IMR-90 (cell line): ENCODE measurements at regions not wholly inside any gene's neighbourhood (a gene's known extent, or its start where the extent isn't known, plus 50 kb on each side); places are given as distances from the start of the nearest gene placed in this dataset.

ENCODE experiments used
- ATAC-seq: fragments of 200-7000 bp; cut with Tn5 transposase; 2 replicates; pipeline ENCODE4 v1.9.1; 2020; ENCODE audit warnings: low read depth, mild to moderate bottlenecking, moderate library complexity
- BruUV-seq: library from RNA; stranded (reverse); fragments of 400-500 nt; replicated peaks from 2 replicates; lab custom pipeline; 2021; lab: Mats Ljungman, UMichigan
- CTCF ChIA-PET: fragments of 300-600 bp; formaldehyde crosslinking; extraction: SDS; loops from one replicate; lab custom pipeline; 2021; ENCODE audit warnings: antibody characterized with exemption; lab: Yijun Ruan, JAX
- POLR2A ChIA-PET: fragments of 300-600 bp; sonication (Branson Sonifier 250); formaldehyde crosslinking; loops from one replicate; lab custom pipeline; 2022; ENCODE audit warnings: antibody characterized with exemption; ENCODE audit not compliant: unreplicated experiment; lab: Charles Lee
- DNase-seq: peaks from one replicate; pipeline ENCODE4 v3.0.0; 2013
- H2AFZ ChIP-seq: replicated peaks from 2 replicates; pipeline ENCODE3; 2013; ENCODE audit warnings: low read length, mild to moderate bottlenecking; ENCODE audit not compliant: poor library complexity
- H2AK5ac ChIP-seq: 2 replicates; pipeline ENCODE4 v1.6.1; 2013; ENCODE audit warnings: low read depth, low read length, inconsistent platforms
- H2AK9ac ChIP-seq: replicated peaks from 2 replicates; pipeline ENCODE3; 2013; ENCODE audit warnings: mild to moderate bottlenecking, low read depth, low read length, moderate library complexity; ENCODE audit not compliant: poor library complexity
- H2BK120ac ChIP-seq: 2 replicates; pipeline ENCODE4 v1.6.1; 2013; ENCODE audit warnings: low read depth, low read length, inconsistent platforms
- H2BK15ac ChIP-seq: 3 replicates; pipeline ENCODE4 v1.6.1; 2013; ENCODE audit warnings: low read depth, low read length, inconsistent platforms
- H2BK20ac ChIP-seq: 2 replicates; pipeline ENCODE4 v1.6.1; 2013; ENCODE audit warnings: low read depth, mild to moderate bottlenecking, inconsistent platforms, low read length, moderate library complexity
- H2BK5ac ChIP-seq: 2 replicates; pipeline ENCODE4 v1.6.1; 2013; ENCODE audit warnings: mild to moderate bottlenecking, low read depth, low read length, inconsistent platforms; ENCODE audit not compliant: poor library complexity, severe bottlenecking
- H3K14ac ChIP-seq: replicated peaks from 2 replicates; pipeline ENCODE4 v1.6.1; 2013; ENCODE audit warnings: low read depth, low read length, inconsistent platforms
- H3K18ac ChIP-seq: 2 replicates; pipeline ENCODE4 v1.6.1; 2013; ENCODE audit warnings: low read depth, low read length, control low read depth
- H3K23ac ChIP-seq: 2 replicates; pipeline ENCODE4 v1.6.1; 2013; ENCODE audit warnings: low read depth, low read length, inconsistent platforms
- H3K27ac ChIP-seq: 2 replicates; pipeline ENCODE4 v1.5.1; 2013; ENCODE audit warnings: mild to moderate bottlenecking, control low read depth, low read length; ENCODE audit not compliant: insufficient read depth
- H3K27me3 ChIP-seq: 2 replicates; pipeline ENCODE4 v1.6.1; 2013; ENCODE audit warnings: low read length; ENCODE audit not compliant: control insufficient read depth, insufficient read depth
- H3K36me3 ChIP-seq: 2 replicates; pipeline ENCODE4 v1.6.1; 2013; ENCODE audit warnings: low read length, mixed read lengths; ENCODE audit not compliant: control insufficient read depth, insufficient read depth
- H3K4ac ChIP-seq: 2 replicates; pipeline ENCODE4 v1.6.1; 2013; ENCODE audit warnings: low read depth, low read length, inconsistent platforms
- H3K4me1 ChIP-seq: 2 replicates; pipeline ENCODE4 v1.6.1; 2013; ENCODE audit warnings: low read length, mixed read lengths; ENCODE audit not compliant: control insufficient read depth, insufficient read depth
- H3K4me2 ChIP-seq: 2 replicates; pipeline ENCODE4 v1.6.1; 2013; ENCODE audit warnings: low read depth, mild to moderate bottlenecking, control low read depth, low read length, moderate library complexity
- H3K4me3 ChIP-seq: 2 replicates; pipeline ENCODE4 v1.5.1; 2013; ENCODE audit warnings: low read depth, mild to moderate bottlenecking, control low read depth, low read length, moderate library complexity; ENCODE audit not compliant: insufficient read depth
- H3K56ac ChIP-seq: 2 replicates; pipeline ENCODE4 v1.6.1; 2013; ENCODE audit warnings: low read length, inconsistent platforms; ENCODE audit not compliant: insufficient read depth; ENCODE audit errors: extremely low read depth
- H3K79me1 ChIP-seq, 2 experiments: 2 replicates each; pipeline ENCODE4 v1.6.1; 2013; ENCODE audit warnings: low read length in 2 of 2, inconsistent platforms in 1 of 2, low read depth in 1 of 2
- H3K9ac ChIP-seq: 2 replicates; pipeline ENCODE4 v1.6.1; 2013; ENCODE audit warnings: low read depth, low read length, control low read depth
- H3K9me1 ChIP-seq: 2 replicates; pipeline ENCODE4 v1.6.1; 2013; ENCODE audit warnings: low read length, inconsistent platforms; ENCODE audit not compliant: insufficient read depth
- H3K9me3 ChIP-seq: 2 replicates; pipeline ENCODE4 v1.6.1; 2013; ENCODE audit warnings: low read length; ENCODE audit not compliant: control insufficient read depth, insufficient read depth
- H4K20me1 ChIP-seq: 2 replicates; pipeline ENCODE4 v1.6.1; 2013; ENCODE audit warnings: low read length, inconsistent platforms; ENCODE audit not compliant: insufficient read depth
- H4K5ac ChIP-seq: 2 replicates; pipeline ENCODE4 v1.6.1; 2013; ENCODE audit warnings: mild to moderate bottlenecking, low read depth, low read length, control low read depth
- H4K8ac ChIP-seq, 2 experiments: 2 replicates each; pipeline ENCODE4 v1.6.1; 2013; ENCODE audit warnings: low read depth in 2 of 2, low read length in 2 of 2, control low read depth in 1 of 2, inconsistent platforms in 1 of 2
- H4K91ac ChIP-seq: 2 replicates; pipeline ENCODE4 v1.6.1; 2013; ENCODE audit warnings: low read depth, low read length, inconsistent platforms; ENCODE audit not compliant: insufficient read depth
- BHLHE40 ChIP-seq: fragments of 150-350 bp; IDR thresholded peaks from 2 replicates; pipeline ENCODE4 v1.6.1; 2016; ENCODE audit warnings: mild to moderate bottlenecking, low read depth, low read length
- CEBPB ChIP-seq: IDR thresholded peaks from 2 replicates; pipeline ENCODE4 v1.6.1; 2012; ENCODE audit warnings: low read depth, low read length, improper control_type of control experiment
- CHD1 ChIP-seq: IDR thresholded peaks from 2 replicates; pipeline ENCODE4 v1.6.1; 2012; ENCODE audit warnings: low read depth, low read length, improper control_type of control experiment
- CTCF ChIP-seq: conservative IDR thresholded peaks from 2 replicates; pipeline ENCODE4 v1.5.1; 2012; ENCODE audit warnings: mild to moderate bottlenecking, low read depth, low read length, improper control_type of control experiment
- FOS ChIP-seq: fragments of 150-350 bp; IDR thresholded peaks from 2 replicates; pipeline ENCODE4 v1.6.1; 2016; ENCODE audit warnings: low read depth, low read length
- MAZ ChIP-seq: IDR thresholded peaks from 2 replicates; pipeline ENCODE4 v1.6.1; 2012; ENCODE audit warnings: low read depth, mild to moderate bottlenecking, low read length, improper control_type of control experiment, moderate library complexity, borderline replicate concordance
- NFE2L2 ChIP-seq: fragments of 150-350 bp; IDR thresholded peaks from 2 replicates; pipeline ENCODE4 v1.6.1; 2016; ENCODE audit warnings: low read depth, mild to moderate bottlenecking, low read length
- RAD21 ChIP-seq: IDR thresholded peaks from 2 replicates; pipeline ENCODE4 v1.6.1; 2012; ENCODE audit warnings: low read length, improper control_type of control experiment
- RCOR1 ChIP-seq: IDR thresholded peaks from 2 replicates; pipeline ENCODE4 v1.6.1; 2012; ENCODE audit warnings: mild to moderate bottlenecking, low read length, improper control_type of control experiment; ENCODE audit not compliant: insufficient replicate concordance
- RFX5 ChIP-seq: IDR thresholded peaks from 2 replicates; pipeline ENCODE4 v1.8.0; 2012; ENCODE audit warnings: low read depth, mild to moderate bottlenecking, low read length, moderate library complexity
- USF2 ChIP-seq: fragments of 150-350 bp; IDR thresholded peaks from 2 replicates; pipeline ENCODE4 v1.6.1; 2017; ENCODE audit warnings: mild to moderate bottlenecking, antibody characterized with exemption, low read length, low read depth
- WGBS, 2 experiments: methylation state at CpG; one replicate each; pipeline versions ENCODE4 v1.1.5 to v1.1.7; 2013; ENCODE audit warnings: missing lambda C conversion rate in 2 of 2; ENCODE audit not compliant: insufficient read length in 1 of 2; ENCODE audit errors: extremely low coverage in 2 of 2; 5-methylcytosine and 5-hydroxymethylcytosine counted together
- dilution Hi-C: fragments of 300-500 bp; cut with HindIII; formaldehyde crosslinking; loops from one replicate; pipeline ENCODE4 v1.14.3; 2018; ENCODE audit warnings: low sequenced_read_pairs; ENCODE audit not compliant: unreplicated experiment
- in situ Hi-C: fragments of 300-500 bp; cut with MboI; formaldehyde crosslinking; loops from 3 replicates; pipeline ENCODE4 v1.14.3; 2019; ENCODE audit warnings: low sequenced_read_pairs, inconsistent platforms, mixed read lengths
- intact Hi-C: fragments of 100-400 bp; cut with micrococcal nuclease; formaldehyde crosslinking; loops from 2 replicates; pipeline ENCODE4 v1.10.0; 2022
- TF ChIP-seq, protein P1 (sequence below): fragments of 150-350 bp; IDR thresholded peaks from 2 replicates; pipeline ENCODE4 v1.6.1; 2016; ENCODE audit warnings: low read depth, mild to moderate bottlenecking, low read length, moderate library complexity, borderline replicate concordance

DNA sequence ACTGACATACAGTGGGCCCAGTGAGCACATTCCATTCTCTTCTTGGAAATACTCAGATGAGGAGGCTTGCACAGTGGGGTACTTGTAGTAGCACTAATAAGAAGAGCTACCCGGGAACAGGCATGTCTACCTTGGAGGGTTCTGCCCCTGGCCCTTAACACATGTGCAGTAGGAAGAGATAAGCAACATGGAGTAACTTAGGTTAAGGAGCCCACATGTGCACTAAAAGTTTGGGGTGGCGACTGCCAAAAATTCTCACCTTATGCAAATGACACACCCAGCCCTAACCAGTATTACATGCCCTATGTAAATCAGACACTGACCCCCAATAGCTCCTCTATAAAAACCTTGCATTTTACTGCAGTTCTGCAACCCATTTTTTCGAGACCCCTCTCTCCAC, 1313.3 kb downstream of the KCNT2 start:
- Histone ChIP-seq H3K56ac (no peak overlapping the region), H3K36me3 (no peaks in the 10 kb centered on the region), H2AK9ac (no peak overlapping the region), H2BK120ac (no peak overlapping the region), H3K4ac (no peak overlapping the region), H2BK20ac (no peak overlapping the region), H2AFZ (no peak overlapping the region), H3K79me1 (no peaks in the 10 kb centered on the region), H4K91ac (no peak overlapping the region), H3K9me1 (no peaks in the 10 kb centered on the region), H4K8ac (no peak overlapping the region), H3K9ac (no peak overlapping the region), H3K27me3 (no peaks in the 10 kb centered on the region), H4K5ac (no peak overlapping the region), H2AK5ac (no peak overlapping the region), H3K27ac (no peak overlapping the region), H4K20me1 (no peaks in the 10 kb centered on the region), H3K4me2 (no peak overlapping the region), H3K4me1 (no peaks in the 10 kb centered on the region), H3K9me3 (no peaks in the 10 kb centered on the region), H3K18ac (no peak overlapping the region), H3K23ac (no peak overlapping the region), H2BK15ac (no peak overlapping the region), H3K14ac (0 out of 2 replicates have a peak overlapping the region, but pooled peaks have one; percentile 7), H2BK5ac (no peak overlapping the region), H3K4me3 (no peak overlapping the region)
- in situ Hi-C loops, result no loop called here
- ChIA-PET CTCF (no interaction called here), POLR2A (no interaction called here)
- BruUV-seq, result no TSS peak
- TF ChIP-seq RCOR1 (no peak), CEBPB (no peak), FOS (no peak), MAZ (no peak), BHLHE40 (no peak), NFE2L2 (no peak), RAD21 (no peak), USF2 (no peak), RFX5 (no peak), CTCF (no peak), CHD1 (no peak)
- TF ChIP-seq, protein P1, sequence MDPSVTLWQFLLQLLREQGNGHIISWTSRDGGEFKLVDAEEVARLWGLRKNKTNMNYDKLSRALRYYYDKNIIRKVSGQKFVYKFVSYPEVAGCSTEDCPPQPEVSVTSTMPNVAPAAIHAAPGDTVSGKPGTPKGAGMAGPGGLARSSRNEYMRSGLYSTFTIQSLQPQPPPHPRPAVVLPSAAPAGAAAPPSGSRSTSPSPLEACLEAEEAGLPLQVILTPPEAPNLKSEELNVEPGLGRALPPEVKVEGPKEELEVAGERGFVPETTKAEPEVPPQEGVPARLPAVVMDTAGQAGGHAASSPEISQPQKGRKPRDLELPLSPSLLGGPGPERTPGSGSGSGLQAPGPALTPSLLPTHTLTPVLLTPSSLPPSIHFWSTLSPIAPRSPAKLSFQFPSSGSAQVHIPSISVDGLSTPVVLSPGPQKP, result no peak
- no peak for DNase-seq
- intact Hi-C loops, result no loop called here
- WGBS, 2 experiments, result no CpG with 5 or more reads among the region's 3 CpGs
- dilution Hi-C loops, result no loop called here
- ATAC-seq, result no peak
